OCI-LY7 (cell line): ENCODE measurements at regions not wholly inside any gene's neighbourhood (a gene's known extent, or its start where the extent isn't known, plus 50 kb on each side); places are given as distances from the start of the nearest gene placed in this dataset.

Experiments
- BruUV-seq: library from RNA; stranded (reverse); fragments of 400-500 nt; replicated peaks from 2 replicates; lab custom pipeline; 2021; lab: Mats Ljungman, UMichigan
- CTCF ChIA-PET: fragments of 300-600 bp; sonication (Branson Sonifier 250); formaldehyde crosslinking; loops from one replicate; lab custom pipeline; 2022; ENCODE audit warnings: antibody characterized with exemption; ENCODE audit not compliant: unreplicated experiment; lab: Charles Lee
- POLR2A ChIA-PET: fragments of 300-600 bp; sonication (Branson Sonifier 250); formaldehyde crosslinking; loops from one replicate; lab custom pipeline; 2022; ENCODE audit warnings: antibody characterized with exemption; lab: Charles Lee
- DNase-seq: peaks from one replicate; pipeline ENCODE4 v3.0.0-alpha.2; 2015; ENCODE audit warnings: low spot score
- H2AFZ ChIP-seq: fragments of 200-600 bp; sonication (generic), shearing (Covaris generic); 2 replicates; pipeline ENCODE4 v1.6.1; 2014; ENCODE audit warnings: mild to moderate bottlenecking, antibody characterized with exemption, low read length, moderate library complexity
- H3K27ac ChIP-seq: fragments of 200-600 bp; sonication (generic); 2 replicates; pipeline ENCODE4 v1.5.1; 2014; ENCODE audit warnings: mixed run types, low read depth, mild to moderate bottlenecking, moderate library complexity, low read length, inconsistent platforms; ENCODE audit not compliant: poor library complexity, severe bottlenecking
- H3K36me3 ChIP-seq: fragments of 200-600 bp; sonication (generic); 2 replicates; pipeline ENCODE4 v1.6.1; 2014; ENCODE audit warnings: mild to moderate bottlenecking, antibody characterized with exemption, low read length, moderate library complexity, mixed read lengths; ENCODE audit not compliant: insufficient read depth
- H3K4me1 ChIP-seq: fragments of 200-600 bp; sonication (generic); 2 replicates; pipeline ENCODE4 v1.5.1; 2014; ENCODE audit warnings: mild to moderate bottlenecking, low read length; ENCODE audit not compliant: insufficient read depth, poor library complexity, severe bottlenecking
- H3K4me2 ChIP-seq: fragments of 200-600 bp; sonication (generic); 2 replicates; pipeline ENCODE4 v1.6.1; 2014; ENCODE audit warnings: mild to moderate bottlenecking, low read length
- H3K4me3 ChIP-seq: fragments of 200-600 bp; sonication (generic); 2 replicates; pipeline ENCODE4 v1.5.1; 2014; ENCODE audit warnings: mild to moderate bottlenecking, low read depth, low read length; ENCODE audit not compliant: poor library complexity, severe bottlenecking
- H3K79me2 ChIP-seq: fragments of 200-600 bp; sonication (generic); 2 replicates; pipeline ENCODE4 v1.6.1; 2016; ENCODE audit warnings: low read depth, mild to moderate bottlenecking, low read length, moderate library complexity, mixed read lengths; ENCODE audit not compliant: insufficient read depth
- H3K9me2 ChIP-seq: fragments of 200-600 bp; sonication (generic); 2 replicates; pipeline ENCODE4 v1.6.1; 2016; ENCODE audit warnings: mild to moderate bottlenecking, low read length, mixed read lengths; ENCODE audit not compliant: insufficient read depth
- H3K9me3 ChIP-seq: fragments of 200-600 bp; sonication (generic); 2 replicates; pipeline ENCODE4 v1.6.1; 2014; ENCODE audit warnings: mild to moderate bottlenecking, mixed run types, low read length, mixed read lengths
- H4K20me1 ChIP-seq: fragments of 200-600 bp; sonication (generic); 2 replicates; pipeline ENCODE4 v1.6.1; 2014; ENCODE audit warnings: mild to moderate bottlenecking, antibody characterized with exemption, low read length, moderate library complexity, mixed read lengths; ENCODE audit not compliant: insufficient read depth
- EZH2phosphoT487 ChIP-seq: fragments of 200-600 bp; sonication (generic); IDR thresholded peaks from 2 replicates; pipeline ENCODE4 v1.6.1; 2018; ENCODE audit warnings: low read depth, borderline replicate concordance, mild to moderate bottlenecking, mixed run types, antibody characterized with exemption, low read length, moderate library complexity, mixed read lengths
- intact Hi-C: fragments of 100-400 bp; cut with micrococcal nuclease; formaldehyde crosslinking; loops from one replicate; pipeline ENCODE4 v1.10.0; 2022; ENCODE audit not compliant: unreplicated experiment
- TF ChIP-seq, protein P1 (sequence below): fragments of 200-600 bp; sonication (generic); conservative IDR thresholded peaks from 2 replicates; pipeline ENCODE4 v1.5.1; 2014; ENCODE audit warnings: mild to moderate bottlenecking, antibody characterized with exemption, low read length, moderate library complexity, mixed read lengths

- Histone ChIP-seq H4K20me1 (no peaks in the 10 kb centered on the region), H3K9me3 (no peaks in the 10 kb centered on the region), H3K4me2 (no peak overlapping the region), H2AFZ (no peak overlapping the region), H3K27ac (no peak overlapping the region), H3K4me1 (no peaks in the 10 kb centered on the region), H3K4me3 (no peak overlapping the region), H3K9me2 (no peaks in the 10 kb centered on the region), H3K79me2 (no peaks in the 10 kb centered on the region), H3K36me3 (no peaks in the 10 kb centered on the region)
- intact Hi-C loops: no loop called here
- ChIA-PET POLR2A (no interaction called here), CTCF (no interaction called here)
- TF ChIP-seq, protein P1, sequence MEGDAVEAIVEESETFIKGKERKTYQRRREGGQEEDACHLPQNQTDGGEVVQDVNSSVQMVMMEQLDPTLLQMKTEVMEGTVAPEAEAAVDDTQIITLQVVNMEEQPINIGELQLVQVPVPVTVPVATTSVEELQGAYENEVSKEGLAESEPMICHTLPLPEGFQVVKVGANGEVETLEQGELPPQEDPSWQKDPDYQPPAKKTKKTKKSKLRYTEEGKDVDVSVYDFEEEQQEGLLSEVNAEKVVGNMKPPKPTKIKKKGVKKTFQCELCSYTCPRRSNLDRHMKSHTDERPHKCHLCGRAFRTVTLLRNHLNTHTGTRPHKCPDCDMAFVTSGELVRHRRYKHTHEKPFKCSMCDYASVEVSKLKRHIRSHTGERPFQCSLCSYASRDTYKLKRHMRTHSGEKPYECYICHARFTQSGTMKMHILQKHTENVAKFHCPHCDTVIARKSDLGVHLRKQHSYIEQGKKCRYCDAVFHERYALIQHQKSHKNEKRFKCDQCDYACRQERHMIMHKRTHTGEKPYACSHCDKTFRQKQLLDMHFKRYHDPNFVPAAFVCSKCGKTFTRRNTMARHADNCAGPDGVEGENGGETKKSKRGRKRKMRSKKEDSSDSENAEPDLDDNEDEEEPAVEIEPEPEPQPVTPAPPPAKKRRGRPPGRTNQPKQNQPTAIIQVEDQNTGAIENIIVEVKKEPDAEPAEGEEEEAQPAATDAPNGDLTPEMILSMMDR: no peak
- no peak for TF ChIP-seq EZH2phosphoT487
- DNase-seq: no peak
- BruUV-seq: no TSS peak
These were observed 294.6 kb downstream of the MIAT start for GRCh38 chr22:26952004-26952403.

- Histone ChIP-seq H3K9me2 (no peaks in the 10 kb centered on the region), H3K36me3 (no peaks in the 10 kb centered on the region), H3K4me1 (no peaks in the 10 kb centered on the region), H3K27ac (no peak overlapping the region), H3K79me2 (no peaks in the 10 kb centered on the region), H3K4me2 (no peak overlapping the region), H4K20me1 (no peaks in the 10 kb centered on the region; the same call in 1 of the 2 replicates), H2AFZ (no peak overlapping the region), H3K9me3 (no peaks in the 10 kb centered on the region), H3K4me3 (no peak overlapping the region)
- ChIA-PET POLR2A (no interaction called here), CTCF (no interaction called here)
- no peak for DNase-seq
- TF ChIP-seq EZH2phosphoT487: no peak
- TF ChIP-seq, protein P1: no peak
- intact Hi-C loops: no loop called here
- no TSS peak for BruUV-seq
These were observed 295.1 kb downstream of the MIAT start for GRCh38 chr22:26952451-26953011.

GRCh38 chr22:26953012-26953883 lies 295.9 kb downstream of the MIAT start:
- TF ChIP-seq EZH2phosphoT487: no peak
- TF ChIP-seq, protein P1: no peak
- Histone ChIP-seq H3K4me3 (no peak overlapping the region), H3K9me2 (no peaks in the 10 kb centered on the region), H4K20me1 (no peaks in the 10 kb centered on the region; the same call in 1 of the 2 replicates), H2AFZ (no peak overlapping the region), H3K79me2 (no peaks in the 10 kb centered on the region), H3K9me3 (no peaks in the 10 kb centered on the region), H3K27ac (no peak overlapping the region), H3K36me3 (no peaks in the 10 kb centered on the region), H3K4me2 (no peak overlapping the region), H3K4me1 (no peaks in the 10 kb centered on the region)
- intact Hi-C loops: no loop called here
- CTCF ChIA-PET: no interaction called here
- POLR2A ChIA-PET: interaction anchor here (0.6 kb wide), 1 partner anchor 242 kb away, joined by 3 read pairs; no protein-coding TSS in a partner anchor
- DNase-seq: no peak
- no TSS peak for BruUV-seq
